ENCODE measurements at regions not wholly inside any gene's neighbourhood (a gene's known extent, or its start where the extent isn't known, plus 50 kb on each side); places are given as distances from the start of the nearest gene placed in this dataset.

- Histone ChIP-seq H2AFZ (no peak overlapping the region), H3K4me2 (no peak overlapping the region), H3K27ac (ENCODE audit: low read depth) (no peak overlapping the region), H3K4me3 (no peak overlapping the region), H3K36me3 (ENCODE audit: insufficient read depth) (no peaks in the 10 kb centered on the region), H3F3A (replicated peaks; ENCODE audit: low read depth) (no peaks in the 10 kb centered on the region), H4K20me1 (replicated peaks; ENCODE audit: insufficient read depth) (no peaks in the 10 kb centered on the region), H3K4me1 (ENCODE audit: insufficient read depth) (peaks cover 14% of the 10 kb centered on the region; the same call in 1 of the 2 replicates), H3K79me2 (replicated peaks; ENCODE audit: insufficient read depth) (no peaks in the 10 kb centered on the region), H3K9me2 (ENCODE audit: insufficient read depth) (no peaks in the 10 kb centered on the region), H3K27me3 (ENCODE audit: insufficient read depth) (no peaks in the 10 kb centered on the region)
- Mint-ChIP-seq H3K27me3 (ENCODE audit: insufficient read depth, low read depth, poor library complexity) (no peaks in the 10 kb centered on the region), H3K9me3 (peaks cover 8% of the 10 kb centered on the region; the same call in 1 of the 3 replicates), H3K4me3 (no peak overlapping the region), H3K36me3 (ENCODE audit: low read depth) (peaks cover 7% of the 10 kb centered on the region; the same call in 2 of the 3 replicates), H3K4me1 (peaks cover 21% of the 10 kb centered on the region), H3K27ac (no peak overlapping the region)
- DNase-seq (ENCODE audit: low spot score) (no peak), ATAC-seq (no peak)
- TF ChIP-seq ZNF331 (CRISPR knock-in tag; IDR thresholded peaks at IDR 0.05; ENCODE audit: low read depth) (no peak), ZNF114 (CRISPR knock-in tag; IDR thresholded peaks at IDR 0.05) (no peak), CREB1 (CRISPR knock-in tag; IDR thresholded peaks at IDR 0.05; ENCODE audit: low read depth) (no peak), ZNF462 (CRISPR knock-in tag; IDR thresholded peaks at IDR 0.05) (no peak), NANOG (IDR thresholded peaks at IDR 0.05; ENCODE audit: borderline replicate concordance) (no peak), CTCF (conservative IDR thresholded peaks at IDR 0.05; ENCODE audit: low read depth in 2 of 2) (no peak), EZH2phosphoT487 (IDR thresholded peaks at IDR 0.05; ENCODE audit: unreplicated experiment) (no peak)
Observed at GRCh38 chr5:13249854-13250253, 694.6 kb downstream of the DNAH5 start.

Data from GM23338 (cell line).